ENCODE measurements at regions not wholly inside any gene's neighbourhood (a gene's known extent, or its start where the extent isn't known, plus 50 kb on each side); places are given as distances from the start of the nearest gene placed in this dataset.

DNA sequence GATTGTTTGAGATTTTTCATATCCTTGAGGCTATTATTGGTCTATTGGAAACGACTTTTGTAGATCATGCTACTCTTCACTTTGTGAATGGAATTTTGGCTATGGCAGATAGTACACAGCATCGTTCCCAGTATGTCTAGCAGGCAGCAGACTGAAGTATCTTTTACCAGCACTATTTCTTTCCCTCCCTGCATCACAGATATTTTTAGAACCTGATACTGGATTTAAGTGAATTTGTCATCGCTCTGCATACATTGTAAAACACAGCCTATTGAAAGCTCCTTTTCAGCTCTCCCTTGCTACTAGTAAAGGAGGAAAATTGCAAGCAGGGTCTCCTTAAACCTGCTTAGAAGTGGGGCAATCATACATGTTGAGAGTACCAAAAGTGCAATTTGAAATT is 133.6 kb downstream of the LUZP4 start:
- TF ChIP-seq, protein P1, sequence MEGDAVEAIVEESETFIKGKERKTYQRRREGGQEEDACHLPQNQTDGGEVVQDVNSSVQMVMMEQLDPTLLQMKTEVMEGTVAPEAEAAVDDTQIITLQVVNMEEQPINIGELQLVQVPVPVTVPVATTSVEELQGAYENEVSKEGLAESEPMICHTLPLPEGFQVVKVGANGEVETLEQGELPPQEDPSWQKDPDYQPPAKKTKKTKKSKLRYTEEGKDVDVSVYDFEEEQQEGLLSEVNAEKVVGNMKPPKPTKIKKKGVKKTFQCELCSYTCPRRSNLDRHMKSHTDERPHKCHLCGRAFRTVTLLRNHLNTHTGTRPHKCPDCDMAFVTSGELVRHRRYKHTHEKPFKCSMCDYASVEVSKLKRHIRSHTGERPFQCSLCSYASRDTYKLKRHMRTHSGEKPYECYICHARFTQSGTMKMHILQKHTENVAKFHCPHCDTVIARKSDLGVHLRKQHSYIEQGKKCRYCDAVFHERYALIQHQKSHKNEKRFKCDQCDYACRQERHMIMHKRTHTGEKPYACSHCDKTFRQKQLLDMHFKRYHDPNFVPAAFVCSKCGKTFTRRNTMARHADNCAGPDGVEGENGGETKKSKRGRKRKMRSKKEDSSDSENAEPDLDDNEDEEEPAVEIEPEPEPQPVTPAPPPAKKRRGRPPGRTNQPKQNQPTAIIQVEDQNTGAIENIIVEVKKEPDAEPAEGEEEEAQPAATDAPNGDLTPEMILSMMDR (IDR thresholded peaks at IDR 0.05) = no peak
- no peak for TF ChIP-seq POLR2A (IDR thresholded peaks at IDR 0.05)
